ENCODE measurements at regions not wholly inside any gene's neighbourhood (a gene's known extent, or its start where the extent isn't known, plus 50 kb on each side); places are given as distances from the start of the nearest gene placed in this dataset.

- no peak for TF ChIP-seq CTCF (IDR thresholded peaks at IDR 0.05; ENCODE audit: poor library complexity, severe bottlenecking)
- TF ChIP-seq POLR2AphosphoS5 (IDR thresholded peaks at IDR 0.05) = no peak
- no peak for TF ChIP-seq EZH2 (IDR thresholded peaks at IDR 0.05; ENCODE audit: borderline replicate concordance, insufficient read depth, low read length, poor library complexity, severe bottlenecking)
- no peak for TF ChIP-seq TAF1 (IDR thresholded peaks at IDR 0.05; ENCODE audit: low read depth)
- TF ChIP-seq SMC3 (conservative IDR thresholded peaks at IDR 0.05; ENCODE audit: poor library complexity) = no peak
- TF ChIP-seq REST (IDR thresholded peaks at IDR 0.05; ENCODE audit: borderline replicate concordance) = no peak
- TF ChIP-seq RAD21 (conservative IDR thresholded peaks at IDR 0.05) = no peak
- TF ChIP-seq EP300 (conservative IDR thresholded peaks at IDR 0.05; ENCODE audit: poor library complexity, severe bottlenecking) = no peak
- TF ChIP-seq MXI1 (conservative IDR thresholded peaks at IDR 0.05; ENCODE audit: poor library complexity, severe bottlenecking) = no peak
Observed at GRCh38 chr16:75793641-75794040, 67.4 kb upstream of the CPHXL start.

Data from neural cell (in vitro differentiated cells).